Liver (tissue), 8 donors: ENCODE measurements at regions not wholly inside any gene's neighbourhood (a gene's known extent, or its start where the extent isn't known, plus 50 kb on each side); places are given as distances from the start of the nearest gene placed in this dataset.

Source experiments
- DNase-seq: peaks from one replicate; pipeline ENCODE4 v3.0.0-alpha.2; 2017; ENCODE audit warnings: low spot score
- H3K27ac ChIP-seq, 2 donors: one replicate each; pipeline ENCODE4 v1.7.0; 2013; ENCODE audit warnings: inconsistent platforms in 2 of 2, low read length in 2 of 2, control low read depth in 1 of 2, low read depth in 1 of 2, mild to moderate bottlenecking in 1 of 2
- H3K27me3 ChIP-seq, 4 donors: one replicate each; pipeline versions ENCODE4 v1.6.1 to v1.7.0; 2013; ENCODE audit warnings: low read length in 3 of 4, inconsistent platforms in 1 of 4, mild to moderate bottlenecking in 1 of 4, moderate library complexity in 1 of 4; ENCODE audit not compliant: control insufficient read depth in 4 of 4, insufficient read depth in 4 of 4
- H3K36me3 ChIP-seq, 4 donors: one replicate each; pipeline versions ENCODE4 v1.6.1 to v1.7.0; 2013; ENCODE audit warnings: low read length in 3 of 4, mild to moderate bottlenecking in 3 of 4, low read depth in 1 of 4, moderate library complexity in 1 of 4; ENCODE audit not compliant: control insufficient read depth in 4 of 4, insufficient read depth in 3 of 4
- H3K4me1 ChIP-seq, 4 donors: one replicate each; pipeline versions ENCODE4 v1.6.1 to v1.7.0; 2013; ENCODE audit warnings: low read length in 3 of 4, mild to moderate bottlenecking in 3 of 4, moderate library complexity in 1 of 4; ENCODE audit not compliant: control insufficient read depth in 4 of 4, insufficient read depth in 4 of 4
- H3K4me3 ChIP-seq, 3 donors: one replicate each; pipeline versions ENCODE4 v1.6.1 to v1.7.0; 2013; ENCODE audit warnings: low read length in 3 of 3, control low read depth in 1 of 3, low read depth in 1 of 3, mild to moderate bottlenecking in 1 of 3
- H3K9ac ChIP-seq, 2 donors: one replicate each; pipeline ENCODE4 v1.7.0; 2013; ENCODE audit warnings: low read length in 2 of 2, mild to moderate bottlenecking in 2 of 2, moderate library complexity in 2 of 2, control low read depth in 1 of 2, low read depth in 1 of 2
- H3K9me3 ChIP-seq, 4 donors: one replicate each; pipeline versions ENCODE4 v1.6.1 to v1.7.0; 2013; ENCODE audit warnings: low read length in 3 of 4; ENCODE audit not compliant: control insufficient read depth in 4 of 4
- EGR1 ChIP-seq, 2 donors: IDR thresholded peaks; 2 replicates each; pipeline ENCODE4 v1.6.1; 2016 to 2018; ENCODE audit warnings: antibody characterized with exemption in 2 of 2, low read depth in 2 of 2
- FOXA1 ChIP-seq: IDR thresholded peaks from 2 replicates; pipeline ENCODE4 v1.6.1; 2016; ENCODE audit warnings: antibody characterized with exemption
- FOXA2 ChIP-seq: IDR thresholded peaks from 2 replicates; pipeline ENCODE4 v1.6.1; 2016; ENCODE audit warnings: antibody characterized with exemption
- GABPA ChIP-seq, 2 donors: IDR thresholded peaks in 1 of 2; conservative IDR thresholded peaks in 1 of 2; 2 replicates each; pipeline ENCODE4 v1.6.1; 2016; ENCODE audit warnings: antibody characterized with exemption in 2 of 2, mild to moderate bottlenecking in 1 of 2, moderate library complexity in 1 of 2
- HNF4G ChIP-seq: IDR thresholded peaks from 2 replicates; pipeline ENCODE4 v1.6.1; 2016; ENCODE audit warnings: antibody characterized with exemption
- JUND ChIP-seq, 2 donors: IDR thresholded peaks; 2 replicates each; pipeline ENCODE4 v1.6.1; 2016; ENCODE audit warnings: antibody characterized with exemption in 2 of 2
- NR2F2 ChIP-seq: IDR thresholded peaks from 2 replicates; pipeline ENCODE4 v1.6.1; 2016; ENCODE audit warnings: antibody characterized with exemption
- RAD21 ChIP-seq, 2 donors: IDR thresholded peaks; 2 replicates each; pipeline ENCODE4 v1.6.1; 2016; ENCODE audit warnings: antibody characterized with exemption in 2 of 2, mild to moderate bottlenecking in 2 of 2
- REST ChIP-seq: IDR thresholded peaks from 2 replicates; pipeline ENCODE4 v1.6.1; 2016; ENCODE audit warnings: antibody characterized with exemption, mild to moderate bottlenecking
- RXRA ChIP-seq, 2 donors: IDR thresholded peaks; 2 replicates each; pipeline ENCODE4 v1.6.1; 2017 to 2018; ENCODE audit warnings: antibody characterized with exemption in 2 of 2, mild to moderate bottlenecking in 1 of 2
- SP1 ChIP-seq: IDR thresholded peaks from 2 replicates; pipeline ENCODE4 v1.6.1; 2018; ENCODE audit warnings: antibody characterized with exemption, mild to moderate bottlenecking
- TAF1 ChIP-seq: conservative IDR thresholded peaks from 2 replicates; pipeline ENCODE4 v1.6.1; 2016; ENCODE audit warnings: antibody characterized with exemption, mild to moderate bottlenecking
- WGBS: extraction: QIAGEN DNeasy Blood & Tissue Kit; methylation state at CpG from one replicate; pipeline ENCODE4 v1.1.7; 2013; 5-methylcytosine and 5-hydroxymethylcytosine counted together
- TF ChIP-seq, protein P1 (sequence below): IDR thresholded peaks from 2 replicates; pipeline ENCODE4 v1.6.1; 2016; ENCODE audit warnings: antibody characterized with exemption
- TF ChIP-seq, protein P2 (sequence below): IDR thresholded peaks from 2 replicates; pipeline ENCODE4 v1.6.1; 2016; ENCODE audit warnings: antibody characterized with exemption
- TF ChIP-seq, protein P3 (sequence below): fragments of 150-350 bp; IDR thresholded peaks from 2 replicates; pipeline ENCODE4 v1.5.1; 2017; ENCODE audit warnings: improper control_type of control experiment, low read depth, low read length; ENCODE audit not compliant: missing input control
- TF ChIP-seq, protein P4 (sequence below): IDR thresholded peaks from 2 replicates; pipeline ENCODE4 v1.6.1; 2016; ENCODE audit warnings: antibody characterized with exemption
- donor health status: healthy.
- donor health status: healthy.
- donor health status: healthy.
- donor health status: healthy.
- donor health status: healthy.

GRCh38 chr6:164478426-164478825 is 831.0 kb downstream of the C6orf118 start:
- Histone ChIP-seq H3K27me3 (no peaks in the 10 kb centered on the region), H3K4me1 (no peaks in the 10 kb centered on the region), H3K9me3 (peaks cover 0 to 5% (median 4%) of the 10 kb centered on the region in 4 donors), H3K27ac (no peak overlapping the region), H3K36me3 (no peaks in the 10 kb centered on the region), H3K4me3 (no peak overlapping the region), H3K9ac (no peak overlapping the region)
- WGBS: 16% methylated on average over 2 of the region's 2 CpGs
- TF ChIP-seq, protein P1, sequence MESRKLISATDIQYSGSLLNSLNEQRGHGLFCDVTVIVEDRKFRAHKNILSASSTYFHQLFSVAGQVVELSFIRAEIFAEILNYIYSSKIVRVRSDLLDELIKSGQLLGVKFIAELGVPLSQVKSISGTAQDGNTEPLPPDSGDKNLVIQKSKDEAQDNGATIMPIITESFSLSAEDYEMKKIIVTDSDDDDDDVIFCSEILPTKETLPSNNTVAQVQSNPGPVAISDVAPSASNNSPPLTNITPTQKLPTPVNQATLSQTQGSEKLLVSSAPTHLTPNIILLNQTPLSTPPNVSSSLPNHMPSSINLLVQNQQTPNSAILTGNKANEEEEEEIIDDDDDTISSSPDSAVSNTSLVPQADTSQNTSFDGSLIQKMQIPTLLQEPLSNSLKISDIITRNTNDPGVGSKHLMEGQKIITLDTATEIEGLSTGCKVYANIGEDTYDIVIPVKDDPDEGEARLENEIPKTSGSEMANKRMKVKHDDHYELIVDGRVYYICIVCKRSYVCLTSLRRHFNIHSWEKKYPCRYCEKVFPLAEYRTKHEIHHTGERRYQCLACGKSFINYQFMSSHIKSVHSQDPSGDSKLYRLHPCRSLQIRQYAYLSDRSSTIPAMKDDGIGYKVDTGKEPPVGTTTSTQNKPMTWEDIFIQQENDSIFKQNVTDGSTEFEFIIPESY: no peak
- TF ChIP-seq TAF1 (no peak), NR2F2 (no peak), RAD21 (IDR thresholded peaks at IDR 0.05) (no peak), REST (no peak), JUND (IDR thresholded peaks at IDR 0.05) (no peak), GABPA (IDR thresholded peaks at IDR 0.05 in 1 of 2, conservative IDR thresholded peaks at IDR 0.05 in 1 of 2) (no peak), EGR1 (IDR thresholded peaks at IDR 0.05; ENCODE audit: low read depth in 2 of 2) (no peak), HNF4G (no peak), SP1 (no peak)
- TF ChIP-seq, protein P2, sequence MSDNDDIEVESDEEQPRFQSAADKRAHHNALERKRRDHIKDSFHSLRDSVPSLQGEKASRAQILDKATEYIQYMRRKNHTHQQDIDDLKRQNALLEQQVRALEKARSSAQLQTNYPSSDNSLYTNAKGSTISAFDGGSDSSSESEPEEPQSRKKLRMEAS: no peak
- TF ChIP-seq, protein P3, sequence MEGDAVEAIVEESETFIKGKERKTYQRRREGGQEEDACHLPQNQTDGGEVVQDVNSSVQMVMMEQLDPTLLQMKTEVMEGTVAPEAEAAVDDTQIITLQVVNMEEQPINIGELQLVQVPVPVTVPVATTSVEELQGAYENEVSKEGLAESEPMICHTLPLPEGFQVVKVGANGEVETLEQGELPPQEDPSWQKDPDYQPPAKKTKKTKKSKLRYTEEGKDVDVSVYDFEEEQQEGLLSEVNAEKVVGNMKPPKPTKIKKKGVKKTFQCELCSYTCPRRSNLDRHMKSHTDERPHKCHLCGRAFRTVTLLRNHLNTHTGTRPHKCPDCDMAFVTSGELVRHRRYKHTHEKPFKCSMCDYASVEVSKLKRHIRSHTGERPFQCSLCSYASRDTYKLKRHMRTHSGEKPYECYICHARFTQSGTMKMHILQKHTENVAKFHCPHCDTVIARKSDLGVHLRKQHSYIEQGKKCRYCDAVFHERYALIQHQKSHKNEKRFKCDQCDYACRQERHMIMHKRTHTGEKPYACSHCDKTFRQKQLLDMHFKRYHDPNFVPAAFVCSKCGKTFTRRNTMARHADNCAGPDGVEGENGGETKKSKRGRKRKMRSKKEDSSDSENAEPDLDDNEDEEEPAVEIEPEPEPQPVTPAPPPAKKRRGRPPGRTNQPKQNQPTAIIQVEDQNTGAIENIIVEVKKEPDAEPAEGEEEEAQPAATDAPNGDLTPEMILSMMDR: no peak
- DNase-seq: no peak

DNA sequence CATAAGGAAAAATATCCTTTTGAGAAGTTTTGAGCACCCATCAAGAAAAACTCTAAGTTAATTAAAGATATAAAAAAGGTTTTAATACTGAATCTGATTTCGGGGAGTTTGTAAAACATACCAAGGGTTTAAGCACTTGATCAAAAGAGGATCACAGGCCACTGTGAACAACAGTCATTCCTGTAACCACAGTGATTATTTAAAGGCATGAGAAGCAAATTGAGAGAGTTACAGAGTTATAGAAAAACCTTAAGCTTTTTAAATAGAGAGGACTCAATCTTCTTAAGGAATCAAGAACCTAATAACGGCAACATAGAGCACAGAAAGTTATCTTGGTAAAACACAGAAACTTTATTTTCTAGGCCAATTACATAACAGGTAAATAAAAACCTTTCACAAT is 831.6 kb downstream of the C6orf118 start:
- Histone ChIP-seq H3K27me3 (no peaks in the 10 kb centered on the region), H3K4me3 (no peak overlapping the region), H3K9me3 (peaks cover 0 to 5% (median 0%) of the 10 kb centered on the region in 4 donors), H3K4me1 (no peaks in the 10 kb centered on the region), H3K36me3 (no peaks in the 10 kb centered on the region), H3K9ac (no peak overlapping the region), H3K27ac (no peak overlapping the region)
- WGBS: 69% methylated on average over 2 of the region's 2 CpGs
- DNase-seq: no peak
- TF ChIP-seq, protein P3: no peak
- TF ChIP-seq RXRA (IDR thresholded peaks at IDR 0.05) (no peak), FOXA1 (no peak), TAF1 (no peak), HNF4G (no peak), SP1 (no peak), EGR1 (IDR thresholded peaks at IDR 0.05; ENCODE audit: low read depth in 2 of 2) (no peak), JUND (IDR thresholded peaks at IDR 0.05) (no peak), GABPA (IDR thresholded peaks at IDR 0.05 in 1 of 2, conservative IDR thresholded peaks at IDR 0.05 in 1 of 2) (no peak), FOXA2 (no peak), RAD21 (IDR thresholded peaks at IDR 0.05) (no peak)
- TF ChIP-seq, protein P1: no peak
- TF ChIP-seq, protein P4, sequence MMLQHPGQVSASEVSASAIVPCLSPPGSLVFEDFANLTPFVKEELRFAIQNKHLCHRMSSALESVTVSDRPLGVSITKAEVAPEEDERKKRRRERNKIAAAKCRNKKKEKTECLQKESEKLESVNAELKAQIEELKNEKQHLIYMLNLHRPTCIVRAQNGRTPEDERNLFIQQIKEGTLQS: no peak
- TF ChIP-seq, protein P2: no peak
